ENCODE measurements at regions not wholly inside any gene's neighbourhood (a gene's known extent, or its start where the extent isn't known, plus 50 kb on each side); places are given as distances from the start of the nearest gene placed in this dataset.
"Not testable (repeated sequence)": the region's sequence is repeated elsewhere in the genome, so short reads cannot be mapped to it uniquely, and the experiment has no call there.

DNA sequence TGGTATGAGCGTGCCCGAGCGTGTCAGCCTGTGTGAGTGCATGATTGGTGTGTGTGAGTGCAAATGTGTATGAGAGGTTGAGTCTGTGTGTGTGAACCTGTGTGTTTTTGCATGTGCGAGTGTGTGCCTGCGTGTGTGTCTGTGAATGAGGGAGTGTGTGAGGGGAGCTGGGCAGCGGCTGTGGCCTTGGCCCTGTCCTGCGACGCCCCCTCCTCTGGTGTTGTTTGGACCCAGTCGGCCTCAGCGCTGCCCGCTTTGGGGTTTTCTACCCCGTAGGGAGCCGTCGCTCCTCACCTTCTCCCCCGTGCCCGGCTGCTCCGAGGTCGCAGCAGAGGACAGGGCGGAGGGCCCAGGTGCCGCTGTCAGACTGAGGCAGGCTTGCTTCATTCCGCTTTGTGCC is 69.0 kb downstream of the TMEM121 start:
- not testable (repeated sequence) for H3K9me3 ChIP-seq (ENCODE audit: control insufficient read depth, insufficient read depth, low read depth, low read length); H3K4me3 ChIP-seq (replicated peaks in 1 of 4; ENCODE audit: control extremely low read depth in 1 of 4, insufficient read depth in 1 of 4, low read depth in 3 of 4, low read length in 4 of 4)

DNA sequence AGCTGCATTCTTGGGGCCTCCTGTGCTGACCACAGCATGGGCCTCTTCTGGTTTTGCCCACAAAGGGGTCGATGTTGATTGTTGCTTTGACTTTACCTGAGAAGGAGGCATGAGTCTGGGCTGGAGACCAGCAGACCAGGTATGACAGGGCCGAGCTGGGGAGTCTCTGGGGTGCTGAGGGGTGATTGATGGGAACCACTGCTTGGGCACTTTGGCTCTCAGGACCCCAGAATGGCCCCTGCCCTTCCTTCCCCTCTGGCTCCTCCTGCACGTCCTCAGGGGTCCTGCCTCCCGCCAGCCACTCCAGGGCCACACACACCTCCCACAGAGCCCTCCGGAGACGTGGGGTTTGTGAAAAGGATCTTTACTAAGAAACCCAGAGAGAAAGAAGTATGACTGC is 70.0 kb downstream of the TMEM121 start:
- DNase-seq (ENCODE audit: low read depth in 2 of 2), result not testable (repeated sequence)

More for the DNA sequence above, 69.0 kb downstream of the TMEM121 start:
- H4K20me1 ChIP-seq (ENCODE audit: control insufficient read depth, extremely low read depth, insufficient read depth, low read length); H3K27me3 ChIP-seq (ENCODE audit: control insufficient read depth, insufficient read depth, low read length); H3K27ac ChIP-seq (ENCODE audit: insufficient read depth, low read length); DNase-seq (ENCODE audit: low read depth in 2 of 2); H3K4me1 ChIP-seq (ENCODE audit: control insufficient read depth, extremely low read depth, insufficient read depth, low read length); H3K9ac ChIP-seq (ENCODE audit: insufficient read depth, low read length); H2AFZ ChIP-seq (ENCODE audit: low read length); H3K79me2 ChIP-seq (ENCODE audit: control insufficient read depth, insufficient read depth, low read length); H3K4me2 ChIP-seq (ENCODE audit: extremely low read depth, insufficient read depth, low read length); H3K36me3 ChIP-seq (ENCODE audit: control insufficient read depth, insufficient read depth, low read length): not testable (repeated sequence)

DNA sequence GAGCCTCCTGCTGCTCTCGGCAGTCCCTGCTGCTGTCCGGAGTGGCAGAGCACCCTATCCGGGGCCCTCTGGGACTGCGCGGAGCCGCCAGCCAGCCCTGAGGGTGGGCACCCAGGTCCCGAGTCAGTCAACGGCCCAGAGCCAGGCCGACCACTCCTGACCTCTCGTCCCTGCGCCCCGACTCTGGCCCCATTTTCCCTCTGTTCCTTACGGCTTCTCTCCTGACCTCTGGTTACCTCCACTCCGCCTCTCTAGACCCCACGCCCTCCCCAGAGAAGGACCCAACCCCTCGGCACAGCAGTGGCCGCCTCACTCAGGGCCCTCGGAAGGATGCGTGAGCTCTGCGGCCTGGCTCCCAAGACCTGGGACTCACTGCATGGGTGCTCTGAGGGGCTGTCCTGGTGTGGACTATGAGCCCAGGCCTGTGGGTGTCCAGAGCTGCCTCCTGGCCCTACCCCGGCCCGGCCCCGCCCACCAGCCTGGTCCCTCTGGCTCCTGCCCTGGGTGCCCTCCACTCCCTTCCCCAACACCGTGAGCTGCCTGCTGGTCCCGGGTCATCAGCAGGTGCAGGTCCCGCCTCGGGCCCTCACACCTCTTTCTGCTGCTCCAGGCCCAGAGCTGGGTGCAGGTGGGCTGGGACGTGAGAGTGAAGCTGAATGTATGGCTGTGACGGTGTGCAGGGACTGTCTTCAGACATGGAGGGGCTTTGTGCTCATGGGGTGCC is 71.8 kb downstream of the TMEM121 start:
- H3K9ac ChIP-seq (ENCODE audit: insufficient read depth, low read length); H3K4me1 ChIP-seq (ENCODE audit: control insufficient read depth, extremely low read depth, insufficient read depth, low read length); H4K20me1 ChIP-seq (ENCODE audit: control insufficient read depth, extremely low read depth, insufficient read depth, low read length); DNase-seq (ENCODE audit: low read depth in 2 of 2); H3K9me3 ChIP-seq (ENCODE audit: control insufficient read depth, insufficient read depth, low read depth, low read length); H2AFZ ChIP-seq (ENCODE audit: low read length); H3K27ac ChIP-seq (ENCODE audit: insufficient read depth, low read length); H3K27me3 ChIP-seq (ENCODE audit: control insufficient read depth, insufficient read depth, low read length); H3K79me2 ChIP-seq (ENCODE audit: control insufficient read depth, insufficient read depth, low read length); H3K4me2 ChIP-seq (ENCODE audit: extremely low read depth, insufficient read depth, low read length); H3K4me3 ChIP-seq (replicated peaks in 1 of 4; ENCODE audit: control extremely low read depth in 1 of 4, insufficient read depth in 1 of 4, low read depth in 3 of 4, low read length in 4 of 4); H3K36me3 ChIP-seq (ENCODE audit: control insufficient read depth, insufficient read depth, low read length): not testable (repeated sequence)

More for the DNA sequence above, 70.0 kb downstream of the TMEM121 start:
- not testable (repeated sequence) for H3K27ac ChIP-seq (ENCODE audit: insufficient read depth, low read length); H3K4me2 ChIP-seq (ENCODE audit: extremely low read depth, insufficient read depth, low read length); H3K4me3 ChIP-seq (replicated peaks in 1 of 4; ENCODE audit: control extremely low read depth in 1 of 4, insufficient read depth in 1 of 4, low read depth in 3 of 4, low read length in 4 of 4); H3K79me2 ChIP-seq (ENCODE audit: control insufficient read depth, insufficient read depth, low read length); H3K9me3 ChIP-seq (ENCODE audit: control insufficient read depth, insufficient read depth, low read depth, low read length); H3K4me1 ChIP-seq (ENCODE audit: control insufficient read depth, extremely low read depth, insufficient read depth, low read length); H3K27me3 ChIP-seq (ENCODE audit: control insufficient read depth, insufficient read depth, low read length); H2AFZ ChIP-seq (ENCODE audit: low read length); H3K36me3 ChIP-seq (ENCODE audit: control insufficient read depth, insufficient read depth, low read length); H4K20me1 ChIP-seq (ENCODE audit: control insufficient read depth, extremely low read depth, insufficient read depth, low read length); H3K9ac ChIP-seq (ENCODE audit: insufficient read depth, low read length)

DNA sequence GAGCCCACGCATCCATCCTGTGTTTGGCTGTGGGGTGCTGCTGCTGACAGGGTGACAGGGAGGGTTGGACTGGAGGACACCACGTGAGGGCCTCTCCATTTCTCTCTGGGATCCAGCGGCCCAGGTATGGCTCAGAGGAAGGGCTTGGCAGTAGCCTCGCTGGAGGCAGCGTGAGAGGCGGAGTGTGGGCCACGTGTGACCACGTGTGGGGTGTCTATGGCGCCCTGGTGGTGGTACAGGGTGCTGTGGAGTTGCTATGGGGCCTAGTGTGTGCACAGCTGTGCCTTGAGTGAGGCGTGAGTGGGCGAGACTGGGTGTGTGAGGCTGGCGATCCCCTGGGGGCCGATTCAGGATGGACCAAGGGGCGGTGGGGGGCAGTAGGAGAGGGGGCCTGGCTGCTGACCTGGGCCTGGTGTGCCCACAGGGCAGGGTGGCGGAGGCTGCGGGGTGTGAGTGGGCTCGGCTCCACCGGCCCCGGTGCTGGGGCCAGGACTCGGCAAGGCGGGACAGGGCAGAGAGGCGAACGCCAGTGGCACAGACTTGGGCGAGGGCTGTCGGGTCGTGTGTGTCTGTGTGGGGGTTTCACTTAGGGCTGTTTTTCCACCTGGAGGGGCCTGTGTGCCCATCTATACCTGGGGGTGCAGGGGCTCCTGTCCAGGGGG is 72.7 kb downstream of the TMEM121 start:
- H3K36me3 ChIP-seq (ENCODE audit: control insufficient read depth, insufficient read depth, low read length); DNase-seq (ENCODE audit: low read depth in 2 of 2); H3K79me2 ChIP-seq (ENCODE audit: control insufficient read depth, insufficient read depth, low read length); H3K4me3 ChIP-seq (replicated peaks in 1 of 4; ENCODE audit: control extremely low read depth in 1 of 4, insufficient read depth in 1 of 4, low read depth in 3 of 4, low read length in 4 of 4); H2AFZ ChIP-seq (ENCODE audit: low read length); H3K9me3 ChIP-seq (ENCODE audit: control insufficient read depth, insufficient read depth, low read depth, low read length); H4K20me1 ChIP-seq (ENCODE audit: control insufficient read depth, extremely low read depth, insufficient read depth, low read length); H3K27ac ChIP-seq (ENCODE audit: insufficient read depth, low read length); H3K27me3 ChIP-seq (ENCODE audit: control insufficient read depth, insufficient read depth, low read length); H3K9ac ChIP-seq (ENCODE audit: insufficient read depth, low read length); H3K4me2 ChIP-seq (ENCODE audit: extremely low read depth, insufficient read depth, low read length); H3K4me1 ChIP-seq (ENCODE audit: control insufficient read depth, extremely low read depth, insufficient read depth, low read length): not testable (repeated sequence)

DNA sequence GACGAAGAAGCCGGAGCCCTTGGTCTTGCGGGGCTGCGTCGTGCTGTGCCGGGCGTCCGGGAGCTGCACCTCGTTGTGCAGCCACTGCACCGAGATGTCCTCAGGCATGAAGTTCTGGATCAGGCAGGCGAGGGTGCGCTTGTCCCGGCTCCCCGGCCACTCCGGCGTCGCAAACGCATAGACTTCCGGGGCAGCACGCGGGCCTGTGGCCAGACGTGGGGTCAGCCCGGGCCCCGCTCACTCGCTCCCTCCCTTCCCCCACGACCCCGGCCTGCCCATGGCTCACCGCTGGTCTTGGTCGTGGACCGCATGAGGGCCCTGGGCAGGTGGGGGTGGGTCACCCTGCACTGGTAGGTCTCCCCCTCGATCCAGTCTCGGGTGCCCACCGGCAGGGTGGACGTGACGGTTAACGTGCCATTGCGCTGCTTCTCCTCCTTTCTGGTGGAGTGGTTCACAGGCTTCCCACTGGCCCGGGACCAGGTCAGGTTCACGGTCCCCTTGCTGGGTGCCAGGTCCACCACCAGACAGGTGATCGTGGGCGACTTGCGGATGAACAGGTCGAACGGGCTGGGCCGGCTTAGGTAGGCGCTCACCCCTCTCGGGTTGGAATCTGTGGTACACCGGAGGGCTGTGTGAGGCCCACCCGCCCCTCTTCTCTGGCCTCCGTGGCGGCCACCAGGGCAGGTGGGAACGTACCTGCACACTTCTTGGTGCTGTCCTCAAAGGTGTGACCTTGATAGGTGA is 74.0 kb downstream of the TMEM121 start:
- not testable (repeated sequence) for H3K4me1 ChIP-seq (ENCODE audit: control insufficient read depth, extremely low read depth, insufficient read depth, low read length); H3K27ac ChIP-seq (ENCODE audit: insufficient read depth, low read length); DNase-seq (ENCODE audit: low read depth in 2 of 2); H2AFZ ChIP-seq (ENCODE audit: low read length); H3K4me3 ChIP-seq (replicated peaks in 1 of 4; ENCODE audit: control extremely low read depth in 1 of 4, insufficient read depth in 1 of 4, low read depth in 3 of 4, low read length in 4 of 4); H3K4me2 ChIP-seq (ENCODE audit: extremely low read depth, insufficient read depth, low read length); H3K27me3 ChIP-seq (ENCODE audit: control insufficient read depth, insufficient read depth, low read length); H3K9ac ChIP-seq (ENCODE audit: insufficient read depth, low read length); H3K79me2 ChIP-seq (ENCODE audit: control insufficient read depth, insufficient read depth, low read length); H4K20me1 ChIP-seq (ENCODE audit: control insufficient read depth, extremely low read depth, insufficient read depth, low read length); H3K9me3 ChIP-seq (ENCODE audit: control insufficient read depth, insufficient read depth, low read depth, low read length); H3K36me3 ChIP-seq (ENCODE audit: control insufficient read depth, insufficient read depth, low read length)
